ENCODE measurements at regions not wholly inside any gene's neighbourhood (a gene's known extent, or its start where the extent isn't known, plus 50 kb on each side); places are given as distances from the start of the nearest gene placed in this dataset.
"Not testable (repeated sequence)": the region's sequence is repeated elsewhere in the genome, so short reads cannot be mapped to it uniquely, and the experiment has no call there.

DNA sequence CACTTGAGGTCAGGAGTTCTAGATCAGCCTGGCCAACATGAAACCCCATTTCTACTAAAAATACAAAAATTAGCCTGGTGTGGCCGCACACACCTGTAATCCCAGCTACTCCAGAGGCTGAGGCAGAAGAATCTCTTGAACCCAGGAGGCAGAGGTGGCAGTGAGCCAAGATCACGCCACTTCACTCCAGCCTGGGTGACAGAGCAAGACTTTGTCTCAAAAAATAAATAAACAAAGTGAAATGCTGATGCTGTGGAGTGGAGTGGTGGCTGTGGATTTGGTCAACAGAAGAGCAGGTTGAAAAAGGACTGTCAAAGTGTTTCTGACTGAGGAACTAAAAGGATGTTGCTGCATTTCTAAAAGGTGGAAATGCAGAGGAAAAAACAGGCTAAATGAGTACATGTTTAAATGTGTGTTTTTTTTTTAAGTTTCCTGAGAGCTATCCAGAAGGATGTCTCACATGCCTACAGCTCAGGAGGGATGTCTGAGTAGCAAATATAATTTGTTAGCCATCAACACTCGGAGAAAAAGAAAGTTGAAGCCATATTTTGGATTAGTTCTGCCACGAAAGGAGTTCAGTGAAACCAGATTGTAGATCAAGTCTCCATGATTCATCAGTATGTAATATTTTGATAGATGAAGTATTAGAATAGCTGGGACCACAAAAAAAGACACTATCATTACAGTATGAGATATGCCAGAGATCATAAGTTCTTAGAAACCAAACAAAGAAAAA, 621.1 kb upstream of the ADGRB3 start:
- DNase-seq (ENCODE audit: low spot score) = no peak

DNA sequence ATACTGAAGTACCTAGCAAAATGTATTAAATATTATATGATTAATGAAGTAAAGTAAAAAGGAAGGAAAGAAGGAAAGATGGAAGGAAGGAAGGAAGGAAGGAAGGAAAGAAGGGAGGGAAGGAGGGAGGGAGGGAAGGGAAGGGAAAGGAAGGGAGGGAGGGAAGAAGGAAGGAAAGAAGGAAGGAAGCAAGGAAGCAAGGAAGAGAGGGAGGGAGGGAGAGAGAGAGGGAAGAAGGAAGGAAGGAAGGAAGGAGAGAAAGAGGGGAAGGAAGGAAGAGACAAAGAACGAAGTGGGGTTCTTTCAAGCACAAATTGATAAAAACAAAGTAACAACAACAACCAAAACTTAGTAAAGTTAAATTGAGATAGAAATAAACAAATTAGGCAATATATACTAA, 622.3 kb upstream of the ADGRB3 start:
- DNase-seq (ENCODE audit: low spot score) = no peak

DNA sequence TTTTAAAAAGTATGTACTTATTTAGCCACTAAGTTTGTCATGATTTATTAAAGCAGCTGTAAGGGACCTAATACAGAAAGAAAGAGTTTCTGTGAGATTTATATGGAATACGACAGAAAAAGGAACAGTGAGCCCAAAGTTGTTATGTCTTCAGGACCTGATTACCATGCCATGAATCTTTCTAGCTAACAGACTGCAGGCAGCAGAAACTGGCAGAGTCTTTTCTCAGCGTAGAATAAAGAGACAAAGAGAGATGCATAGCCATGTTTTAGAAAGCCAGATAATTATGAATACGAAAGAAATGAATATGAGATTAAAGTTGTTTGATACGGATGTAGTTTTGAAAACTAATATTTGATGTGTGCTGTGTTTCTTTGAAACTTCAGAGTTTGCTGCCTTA, 624.1 kb upstream of the ADGRB3 start:
- no peak for DNase-seq (ENCODE audit: low spot score)

DNA sequence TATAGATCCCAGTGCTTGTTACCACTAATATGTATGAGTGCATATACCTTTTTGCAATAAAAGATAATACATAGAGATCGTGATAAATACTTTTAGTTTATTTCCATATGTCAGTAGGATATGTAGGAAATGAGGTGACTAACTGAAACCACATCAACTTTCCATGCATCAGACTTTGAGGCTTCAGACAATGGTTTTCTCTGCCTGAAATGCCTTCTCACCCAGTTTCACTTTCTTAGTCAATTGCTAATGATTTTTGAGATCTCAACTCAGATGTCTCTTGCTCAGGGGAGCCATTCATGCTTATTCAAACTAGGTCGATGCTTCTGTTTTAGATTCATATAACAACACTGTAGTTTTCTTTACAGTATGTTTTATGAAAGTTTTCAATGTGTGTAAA, 626.6 kb upstream of the ADGRB3 start:
- DNase-seq (ENCODE audit: low spot score) = no peak

DNA sequence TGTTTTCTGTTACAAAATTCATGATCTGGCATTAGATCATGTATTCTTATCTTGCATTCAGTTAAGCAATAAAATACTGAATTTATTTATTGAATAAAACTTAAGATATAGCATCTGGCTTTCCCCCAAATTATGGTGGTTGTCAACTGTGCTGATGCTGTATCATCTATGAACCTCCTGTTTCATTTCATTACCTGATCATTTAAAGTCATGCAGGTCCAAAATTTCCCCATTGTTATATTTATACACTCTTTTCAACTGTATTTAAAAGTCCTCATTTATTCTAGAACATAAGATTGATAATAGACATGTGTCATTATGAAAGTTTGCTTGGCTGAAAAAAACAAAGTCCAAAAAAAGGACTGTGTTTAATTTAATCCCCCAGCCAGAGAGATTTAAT, 627.4 kb upstream of the ADGRB3 start:
- DNase-seq (ENCODE audit: low spot score) = no peak

DNA sequence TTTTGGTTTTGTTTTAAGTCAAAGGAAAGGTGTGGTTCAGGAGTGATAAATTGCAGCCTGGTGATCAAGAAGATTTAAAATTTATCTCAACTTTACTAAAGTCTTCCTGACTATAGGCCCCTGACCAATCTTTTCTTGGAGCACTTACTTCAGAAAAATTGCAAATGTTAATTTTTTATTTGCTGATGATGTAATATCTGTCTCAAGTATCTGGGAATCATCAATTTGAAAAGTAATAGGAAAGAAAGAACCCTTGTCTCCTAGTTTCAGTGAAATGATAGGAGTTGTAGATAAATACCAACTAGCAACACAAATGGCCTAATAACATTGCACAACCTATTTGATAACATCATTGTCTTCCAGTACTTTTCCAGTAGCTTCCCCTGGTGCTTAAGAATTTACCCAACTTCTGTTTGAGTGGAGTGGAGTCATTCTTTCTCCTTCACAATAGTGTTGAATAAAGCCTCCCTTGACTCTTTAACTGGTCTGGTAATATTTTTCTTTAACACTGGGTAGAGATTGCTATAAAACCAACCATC, 648.3 kb upstream of the ADGRB3 start:
- DNase-seq (ENCODE audit: low spot score) = no peak

DNA sequence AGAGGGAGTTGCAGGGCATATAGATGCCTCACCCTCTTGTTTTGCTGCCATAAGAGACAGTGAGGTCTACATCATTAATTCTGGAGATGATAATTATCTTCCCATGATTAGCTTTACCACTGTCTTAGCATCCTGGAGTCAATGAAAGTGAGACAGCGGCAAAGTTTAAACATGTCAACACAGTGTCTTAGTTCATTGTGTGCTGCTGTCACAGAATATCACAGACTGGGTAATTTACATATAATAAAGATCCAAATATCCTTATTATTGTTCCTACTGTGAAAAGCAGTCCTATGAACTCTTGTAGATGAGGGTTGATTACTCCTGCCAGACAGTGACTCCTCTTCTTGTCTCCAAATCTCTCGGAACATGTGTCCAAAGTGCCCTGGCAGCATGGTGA, 658.6 kb upstream of the ADGRB3 start:
- DNase-seq (ENCODE audit: low spot score) = no peak

DNA sequence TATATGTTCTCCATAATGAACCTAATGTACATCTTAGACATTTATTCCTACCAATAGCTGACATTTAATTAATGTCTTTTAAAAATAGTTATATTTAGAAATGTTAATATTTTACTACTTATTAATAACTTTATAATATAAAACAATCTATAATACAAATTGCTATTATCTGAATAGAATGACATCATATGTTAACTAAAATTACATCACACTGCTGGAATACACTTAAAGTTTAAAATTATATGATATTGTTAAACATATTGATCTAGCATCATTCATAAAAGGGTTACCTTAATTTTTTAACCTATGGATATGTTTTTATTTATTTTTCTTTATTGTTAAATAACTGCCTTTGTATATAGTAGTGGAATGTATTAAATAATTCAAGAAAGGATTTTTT, 660.2 kb upstream of the ADGRB3 start:
- no peak for DNase-seq (ENCODE audit: low spot score)

DNA sequence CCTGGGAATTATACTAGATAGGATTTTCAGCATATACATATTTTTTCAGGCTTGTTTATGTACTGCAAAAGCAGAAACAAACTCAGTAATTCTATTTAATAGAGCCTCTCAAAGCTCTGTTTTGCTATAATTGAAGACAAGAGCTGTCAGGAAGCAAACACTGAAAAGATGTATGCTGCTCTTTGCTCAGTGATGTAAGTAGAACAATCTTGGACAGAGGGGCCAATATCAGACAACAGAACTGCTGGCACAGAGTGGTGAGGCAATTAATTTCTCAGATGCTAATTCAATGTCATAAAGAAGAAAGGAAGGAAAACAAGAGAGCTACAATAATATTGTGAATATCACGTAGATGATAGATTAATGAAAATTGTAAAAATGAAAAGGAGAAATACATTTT, 663.3 kb upstream of the ADGRB3 start:
- no peak for DNase-seq (ENCODE audit: low spot score)

DNA sequence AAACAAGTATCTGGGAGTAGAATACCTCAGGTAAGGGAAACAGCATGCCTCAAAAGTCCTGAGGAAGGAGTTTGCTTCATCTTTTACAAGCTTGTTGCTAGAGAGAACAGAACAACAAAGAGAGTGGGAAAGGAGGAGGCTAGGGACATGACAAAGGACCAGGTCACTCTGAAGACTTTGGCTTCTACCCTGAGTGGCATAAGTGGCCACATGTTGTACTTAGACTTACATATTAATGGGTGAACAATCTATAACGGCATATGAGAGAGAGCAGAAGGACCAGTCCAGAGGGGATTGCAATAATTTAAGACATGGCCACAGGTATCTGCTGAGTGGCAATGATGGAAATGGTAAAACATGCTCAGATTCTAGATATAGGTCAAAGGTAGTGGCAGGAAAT, 668.3 kb upstream of the ADGRB3 start:
- no peak for DNase-seq (ENCODE audit: low spot score)

DNA sequence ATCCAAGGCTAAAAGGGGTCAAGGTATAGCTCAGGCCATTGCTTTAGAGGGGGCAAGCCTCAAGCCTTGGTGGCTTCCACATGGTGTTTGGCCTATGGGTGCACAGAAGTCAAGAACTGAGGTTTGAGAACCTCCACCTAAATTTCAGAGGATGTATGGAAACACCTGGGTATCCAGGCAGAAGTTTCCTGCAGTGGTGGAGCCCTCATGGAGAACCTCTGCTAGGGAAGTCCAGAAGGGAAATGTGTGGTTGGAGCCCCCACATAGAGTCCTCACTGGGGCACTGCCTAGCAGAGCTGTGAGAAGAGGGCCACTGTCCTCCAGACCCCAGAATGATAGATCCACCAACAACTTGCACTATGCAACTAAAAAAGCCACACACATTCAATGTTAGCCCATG, 678.7 kb upstream of the ADGRB3 start:
- no peak for DNase-seq (ENCODE audit: low spot score)

DNA sequence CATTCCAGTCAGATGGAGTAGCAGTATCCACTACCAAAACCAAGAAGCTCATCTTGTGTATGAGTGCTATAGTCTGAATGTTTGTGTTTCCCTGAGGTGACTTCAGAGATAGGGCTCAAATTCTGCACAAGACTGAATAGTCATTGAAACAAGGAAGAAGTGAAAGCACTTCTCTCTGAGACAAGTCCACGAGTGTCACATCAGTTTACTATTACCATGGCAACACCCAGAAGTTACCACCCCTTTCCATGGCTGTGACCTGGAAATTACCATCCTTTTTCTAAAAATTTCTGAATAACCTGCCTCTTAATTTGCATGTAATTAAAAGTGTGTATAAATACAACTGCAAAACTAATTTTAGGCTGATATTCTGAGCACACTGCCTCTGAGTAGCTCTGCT, 682.1 kb upstream of the ADGRB3 start:
- no peak for DNase-seq (ENCODE audit: low spot score)

DNA sequence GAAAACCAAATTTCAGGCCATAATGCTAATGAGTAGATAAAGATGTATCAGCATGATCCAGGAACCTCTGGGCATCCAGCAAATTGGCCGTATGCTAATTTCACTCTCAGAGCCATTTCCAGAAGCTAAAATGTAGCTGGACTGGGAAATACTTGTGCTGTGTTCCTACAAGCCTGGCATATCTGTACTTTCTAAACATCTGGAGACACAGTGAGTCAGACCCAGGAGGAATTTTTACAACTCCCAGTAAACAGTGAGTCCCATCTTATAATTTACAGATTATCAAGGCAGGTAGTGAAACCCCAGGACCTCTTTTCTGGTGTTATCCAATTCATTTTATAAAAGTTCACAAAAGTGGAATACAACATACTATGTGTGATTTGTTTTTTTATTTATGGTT, 683.0 kb upstream of the ADGRB3 start:
- DNase-seq (ENCODE audit: low spot score) = no peak

DNA sequence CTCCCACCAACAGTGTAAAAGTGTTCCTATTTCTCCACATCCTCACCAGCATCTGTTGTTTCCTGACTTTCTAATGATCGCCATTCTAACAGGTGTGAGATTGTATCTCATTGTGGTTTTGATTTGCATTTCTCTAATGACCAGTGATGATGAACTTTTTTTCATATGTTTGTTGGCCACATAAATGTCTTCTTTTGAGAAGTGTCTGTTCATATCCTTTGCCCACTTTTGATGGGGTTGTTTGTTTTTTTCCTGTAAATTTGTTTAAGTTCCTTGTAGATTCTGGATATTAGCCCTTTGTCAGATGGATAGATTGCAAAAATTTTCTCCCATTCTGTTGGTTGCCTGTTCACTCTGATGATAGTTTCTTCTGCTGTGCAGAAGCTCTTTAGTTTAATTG, 687.3 kb upstream of the ADGRB3 start:
- not testable (repeated sequence) for DNase-seq (ENCODE audit: low spot score)

DNA sequence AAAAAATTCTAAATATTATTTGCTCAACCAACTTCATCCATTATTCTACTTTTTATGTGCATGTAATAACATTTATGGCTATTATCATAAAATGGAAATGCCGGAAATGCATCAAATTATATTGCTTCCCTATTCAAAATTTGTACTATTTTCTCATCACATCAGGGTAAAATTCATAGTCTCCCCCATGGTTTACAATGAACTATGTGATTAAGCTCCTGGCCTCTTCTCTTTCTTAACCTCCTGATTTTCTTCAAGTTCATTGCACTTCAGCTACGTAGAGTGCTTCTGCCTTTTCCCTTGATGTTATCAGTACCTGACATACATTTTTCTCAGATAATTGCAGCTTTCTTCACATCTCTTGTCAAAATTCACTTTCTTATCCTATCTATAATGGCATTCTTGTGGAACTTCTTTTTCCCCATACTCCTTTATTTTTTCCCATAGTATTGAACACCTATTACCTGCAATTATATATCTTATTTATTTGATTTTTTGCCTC, 699.1 kb upstream of the ADGRB3 start:
- DNase-seq (ENCODE audit: low spot score) = no peak

DNA sequence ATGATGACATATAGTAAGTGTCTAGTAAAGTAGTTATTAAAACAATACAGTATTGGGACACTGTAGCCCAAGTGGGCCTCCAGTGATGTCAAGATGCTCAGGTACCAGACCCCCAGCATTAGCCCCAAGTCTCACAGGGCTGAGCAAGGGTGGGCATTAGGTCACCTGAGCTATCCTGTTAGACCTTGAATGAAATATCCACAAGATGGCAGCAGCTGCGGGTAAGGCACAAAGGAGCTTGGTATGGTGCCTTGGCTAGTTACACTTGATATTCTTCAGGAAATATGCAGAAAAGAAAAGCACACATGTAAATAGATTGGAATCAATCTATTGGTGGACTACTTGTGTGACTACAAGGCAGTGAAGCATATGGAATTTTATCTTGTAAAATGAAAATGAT, 701.8 kb upstream of the ADGRB3 start:
- DNase-seq (ENCODE audit: low spot score) = no peak

DNA sequence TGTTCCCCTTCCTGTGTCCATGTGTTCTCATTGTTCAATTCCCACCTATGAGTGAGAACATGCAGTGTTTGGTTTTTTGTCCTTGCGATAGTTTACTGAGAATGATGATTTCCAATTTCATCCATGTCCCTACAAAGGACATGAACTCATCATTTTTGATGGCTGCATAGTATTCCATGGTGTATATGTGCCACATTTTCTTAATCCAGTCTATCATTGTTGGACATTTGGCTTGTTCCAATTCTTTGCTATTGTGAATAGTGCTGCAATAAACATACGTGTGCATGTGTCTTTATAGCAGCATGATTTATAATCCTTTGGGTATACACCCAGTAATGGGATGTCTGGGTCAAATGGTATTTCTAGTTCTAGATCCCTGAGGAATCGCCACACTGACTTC, 712.5 kb upstream of the ADGRB3 start:
- DNase-seq (ENCODE audit: low spot score) = not testable (repeated sequence)

DNA sequence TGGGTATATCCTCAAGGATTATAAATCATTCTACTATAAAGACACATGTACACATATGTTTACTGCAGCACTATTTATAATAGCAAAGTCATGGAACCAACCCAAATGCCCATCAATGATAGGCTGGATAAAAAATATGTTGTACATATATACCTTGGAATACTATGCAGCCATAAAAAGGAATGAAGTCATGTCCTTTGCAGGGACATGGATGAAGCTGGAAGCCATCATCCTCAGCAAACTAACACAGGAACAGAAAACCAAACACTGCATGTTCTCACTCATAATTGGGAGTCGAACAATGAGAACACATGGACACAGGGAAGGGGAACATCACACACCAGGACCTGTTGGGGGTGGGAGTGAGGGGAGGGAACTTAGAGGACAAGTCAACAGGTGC, 715.0 kb upstream of the ADGRB3 start:
- DNase-seq (ENCODE audit: low spot score) = not testable (repeated sequence)

DNA sequence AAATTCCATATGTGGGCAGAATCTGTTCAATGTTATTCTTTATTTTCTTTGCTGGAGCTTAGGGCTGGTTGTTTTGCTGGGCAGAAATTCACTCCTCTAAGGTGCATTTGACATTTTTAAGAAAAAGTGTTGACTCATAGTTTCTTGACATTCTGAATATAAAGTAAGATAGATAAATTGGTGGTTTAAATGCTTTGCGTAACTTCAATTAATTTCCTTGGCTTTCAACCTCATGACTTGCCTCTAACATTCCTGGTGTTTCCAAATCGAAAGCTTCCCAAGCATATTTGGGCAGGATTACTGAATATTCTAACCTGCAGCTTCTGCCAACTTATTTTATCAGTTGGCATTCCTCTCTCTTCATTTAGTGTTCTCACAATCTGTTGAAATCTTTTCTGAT, 718.7 kb upstream of the ADGRB3 start:
- no peak for DNase-seq (ENCODE audit: low spot score)

DNA sequence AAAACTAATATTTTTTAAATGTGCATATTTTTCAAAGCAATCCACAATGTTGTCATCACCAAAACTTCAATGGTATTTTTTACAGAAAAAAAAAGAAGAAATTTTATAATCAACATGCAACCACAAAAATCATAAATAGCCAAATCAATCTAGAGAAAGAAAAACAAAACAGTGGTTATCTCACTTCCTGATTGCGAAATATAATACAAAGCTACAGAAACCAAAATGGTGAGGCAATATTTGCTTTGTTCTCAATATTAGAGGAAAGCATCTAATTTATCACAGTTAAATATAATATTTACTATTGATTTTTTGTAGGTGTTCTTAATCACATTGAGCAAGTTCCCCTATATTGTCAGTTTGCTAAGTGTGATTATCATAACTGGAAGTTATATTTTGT, 720.7 kb upstream of the ADGRB3 start:
- no peak for DNase-seq (ENCODE audit: low spot score)

DNA sequence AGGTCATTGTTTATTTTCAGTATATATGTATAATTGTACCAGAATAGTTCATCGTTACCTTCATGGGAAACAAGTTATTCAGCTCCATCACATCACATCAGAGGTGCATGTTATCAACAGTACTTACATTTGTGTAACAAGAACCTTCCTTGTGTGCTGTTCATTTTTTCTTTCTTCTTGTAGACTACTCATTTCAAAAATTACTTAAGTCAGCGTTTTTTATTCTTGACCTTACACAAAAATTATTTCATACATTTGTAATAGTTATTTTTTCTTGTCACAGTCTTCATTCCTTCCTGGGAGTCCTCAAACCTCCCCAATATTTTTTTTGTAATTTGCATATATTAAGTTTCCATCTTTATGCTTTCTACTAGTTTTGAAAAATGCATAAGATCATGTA, 725.7 kb upstream of the ADGRB3 start:
- no peak for DNase-seq (ENCODE audit: low spot score)

DNA sequence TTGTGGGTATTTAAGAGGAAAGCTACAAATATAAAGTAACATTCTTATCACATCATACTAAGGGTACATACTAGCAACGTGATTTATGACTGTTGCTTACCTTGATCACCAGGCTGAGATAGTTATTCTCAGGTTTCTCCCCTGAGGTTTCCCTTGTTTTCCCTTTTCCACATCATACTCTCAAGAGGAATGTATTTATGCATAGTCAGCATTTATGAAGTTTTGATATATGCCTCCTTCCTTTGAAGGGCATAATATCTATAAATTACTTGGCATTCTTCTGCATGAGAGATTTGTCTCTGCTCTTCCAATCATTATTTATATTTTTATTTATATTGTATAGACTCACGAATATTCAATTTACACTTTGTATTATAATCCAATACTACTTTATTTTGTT, 726.7 kb upstream of the ADGRB3 start:
- no peak for DNase-seq (ENCODE audit: low spot score)

DNA sequence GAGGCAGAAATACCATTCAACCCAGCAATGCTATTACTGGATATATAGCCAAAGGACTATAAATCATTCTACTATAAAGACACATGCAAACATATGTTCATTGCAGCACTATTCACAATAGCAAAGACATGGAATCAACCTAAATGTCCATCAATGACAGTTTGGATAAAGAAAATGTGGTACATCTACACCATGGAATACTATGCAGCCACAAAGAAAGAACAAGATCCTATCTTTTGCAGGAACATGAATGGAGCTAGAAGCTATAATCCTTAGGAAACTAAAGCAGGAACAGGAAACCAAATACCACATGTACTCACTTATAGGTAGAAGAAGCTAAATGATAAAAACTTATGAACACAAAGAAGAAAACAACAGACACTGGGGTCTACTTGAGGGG, 730.3 kb upstream of the ADGRB3 start:
- not testable (repeated sequence) for DNase-seq (ENCODE audit: low spot score)

DNA sequence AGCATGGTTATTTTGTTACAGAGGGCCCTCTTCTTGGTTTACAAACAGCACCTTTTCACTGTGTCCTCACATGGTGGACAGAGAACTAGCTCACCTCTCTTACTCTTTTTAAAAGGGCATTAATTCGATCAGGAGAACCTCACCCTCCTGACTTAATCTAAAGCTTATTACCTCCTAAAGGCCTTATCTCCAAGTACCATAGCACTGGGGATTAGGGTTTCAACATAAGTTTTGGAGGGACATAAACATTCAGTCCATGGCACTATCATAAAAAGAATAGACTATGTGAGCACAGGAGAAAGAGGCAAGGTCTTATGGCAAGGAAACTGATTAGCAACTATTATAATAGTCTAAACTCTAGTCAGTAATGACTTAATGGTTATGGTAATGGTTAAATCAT, 736.2 kb upstream of the ADGRB3 start:
- no peak for DNase-seq (ENCODE audit: low spot score)

Data from hepatic stellate cell (primary cell).